NCI-H1092 treated with DMSO at 0.1 percent for 48 hours (cell line): ENCODE measurements at regions not wholly inside any gene's neighbourhood (a gene's known extent, or its start where the extent isn't known, plus 50 kb on each side); places are given as distances from the start of the nearest gene placed in this dataset.

ENCODE experiments used
- DNase-seq: peaks from one replicate; lab custom pipeline; 2025; lab: John Stamatoyannopoulos, UW

DNA sequence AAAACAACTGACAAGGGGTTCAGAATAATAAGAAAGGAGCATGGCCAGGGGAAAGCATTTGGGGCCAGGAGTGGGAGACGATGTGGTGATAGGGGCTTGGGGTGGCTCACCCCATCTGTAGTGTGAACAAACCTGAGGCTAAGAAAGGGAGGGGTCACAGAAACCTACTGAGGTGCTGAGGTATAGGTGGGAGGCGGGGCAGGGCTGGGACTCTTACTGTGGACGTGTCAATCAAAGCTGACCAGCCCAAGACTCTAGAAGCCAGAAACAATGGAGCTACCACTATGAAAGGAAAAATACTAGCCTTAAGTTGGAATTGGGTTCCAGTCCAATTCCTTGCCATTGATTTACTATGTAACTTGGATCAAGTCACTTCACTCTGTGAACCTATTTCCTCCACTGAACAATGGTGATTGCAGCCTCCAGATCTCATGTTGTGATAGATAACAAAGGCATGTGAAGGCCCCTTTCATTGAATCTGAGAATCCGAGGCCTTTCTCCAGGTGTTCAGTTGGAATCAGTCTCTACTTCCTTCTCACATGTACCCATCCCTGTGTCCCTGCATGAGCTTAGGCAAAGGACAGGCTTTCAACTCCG lies 260.9 kb upstream of the HES1 start:
- no peak for DNase-seq

DNA sequence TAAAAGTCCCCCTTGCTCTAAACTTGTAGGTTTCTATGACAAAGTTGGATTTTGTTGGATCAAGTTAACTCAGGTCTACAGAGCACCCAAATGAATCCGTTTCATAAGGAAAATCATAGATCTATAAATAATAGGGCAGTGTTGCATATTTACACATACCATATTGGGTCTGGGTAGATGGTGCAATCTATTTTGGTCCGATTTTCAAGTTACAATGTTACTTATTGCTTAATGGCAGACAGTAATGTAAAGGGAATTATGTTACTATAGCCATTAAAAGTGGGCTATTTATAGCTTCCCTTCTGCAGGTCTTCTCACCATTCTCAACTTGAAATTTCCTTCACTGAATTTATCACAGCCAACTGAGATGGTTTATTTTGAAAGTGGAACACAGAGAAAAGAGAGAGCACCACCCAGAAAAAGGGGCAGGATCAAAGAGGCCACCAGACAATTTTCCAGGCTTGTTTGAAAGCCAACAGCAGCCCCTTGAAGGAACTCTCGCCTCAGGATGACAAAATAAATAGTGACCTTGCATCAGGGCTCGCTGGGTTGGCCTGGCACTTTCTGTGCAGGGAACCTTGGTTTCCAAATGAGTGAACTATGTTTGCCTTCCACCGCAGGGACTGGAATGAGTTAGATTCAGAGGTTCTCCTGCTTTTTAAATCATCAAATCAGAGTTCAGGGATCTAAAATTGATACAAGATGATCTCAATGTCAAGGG lies 260.2 kb upstream of the HES1 start:
- no peak for DNase-seq

DNA sequence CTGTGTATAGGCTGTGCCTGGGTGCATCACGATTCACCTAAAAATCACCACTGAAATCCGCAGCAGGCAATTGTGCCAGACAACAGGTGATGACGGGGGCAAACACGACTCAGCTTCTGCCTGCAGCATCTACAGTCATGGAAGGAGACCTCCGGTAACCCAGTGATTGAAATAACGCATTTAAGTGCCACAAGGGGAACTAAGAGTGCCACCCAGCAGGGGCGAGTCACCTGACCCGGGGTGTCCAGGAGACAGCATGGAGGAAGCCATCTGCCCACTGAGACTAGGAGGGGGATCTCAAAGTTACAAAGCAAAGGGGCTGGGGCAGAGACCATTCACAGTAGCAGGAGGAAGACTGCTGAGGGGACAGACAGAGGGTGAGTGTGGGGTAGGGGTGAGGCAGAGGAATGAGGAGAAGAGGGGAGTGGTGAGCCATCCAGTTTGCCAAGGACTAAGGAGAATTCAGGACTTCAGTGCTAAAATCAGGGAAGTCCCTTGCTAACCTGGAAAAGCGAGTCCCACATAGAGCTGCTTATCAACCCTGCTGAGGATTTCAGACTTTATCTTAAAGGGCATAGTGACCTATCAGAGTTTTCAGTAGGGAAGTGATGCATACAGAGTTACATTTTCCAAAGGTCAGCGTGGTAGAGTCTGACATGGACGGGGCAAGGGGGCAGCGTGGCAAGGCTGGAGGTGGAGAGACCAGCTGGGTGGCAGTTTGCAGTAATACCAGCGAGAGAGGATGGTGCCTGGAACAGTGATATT lies 256.7 kb upstream of the HES1 start:
- DNase-seq = no peak

DNA sequence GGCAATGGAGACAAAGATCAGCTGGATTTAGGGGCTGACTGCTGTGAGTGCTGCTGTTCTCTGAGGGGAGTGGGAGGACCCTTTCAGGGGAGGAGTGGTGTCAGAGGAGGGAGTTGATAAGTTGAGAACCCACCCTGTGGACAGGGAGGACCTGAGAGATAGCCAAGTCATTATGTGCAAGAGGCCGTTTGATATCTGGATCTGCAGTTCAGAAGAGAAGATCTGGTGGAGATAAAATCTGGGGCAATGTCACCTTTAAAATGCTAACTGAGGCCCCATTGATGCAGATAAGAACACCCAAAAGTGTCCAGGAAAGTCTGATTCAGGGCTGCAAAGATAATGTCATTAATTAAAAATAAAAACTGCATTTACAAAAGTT lies 256.1 kb upstream of the HES1 start:
- no peak for DNase-seq

DNA sequence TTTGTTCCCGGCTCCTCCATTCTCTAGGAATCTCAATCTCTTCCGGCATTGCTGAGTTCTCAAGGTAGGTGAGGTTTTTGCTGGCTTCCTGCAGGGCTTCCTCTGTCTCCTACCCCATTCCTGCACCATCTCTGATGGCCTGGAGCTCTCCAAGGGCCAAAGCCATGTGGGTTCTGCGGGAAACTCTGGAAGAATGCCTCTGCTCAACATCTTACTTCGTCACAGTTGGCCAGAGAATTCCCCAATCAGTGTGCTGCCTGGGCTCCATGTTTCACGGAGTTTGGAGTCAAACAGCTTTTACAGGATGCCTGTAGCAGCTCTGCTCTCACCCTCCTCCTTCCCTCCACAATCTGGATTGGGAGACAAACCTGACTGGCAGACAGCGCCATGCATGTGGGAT lies 253.9 kb upstream of the HES1 start:
- DNase-seq = no peak

DNA sequence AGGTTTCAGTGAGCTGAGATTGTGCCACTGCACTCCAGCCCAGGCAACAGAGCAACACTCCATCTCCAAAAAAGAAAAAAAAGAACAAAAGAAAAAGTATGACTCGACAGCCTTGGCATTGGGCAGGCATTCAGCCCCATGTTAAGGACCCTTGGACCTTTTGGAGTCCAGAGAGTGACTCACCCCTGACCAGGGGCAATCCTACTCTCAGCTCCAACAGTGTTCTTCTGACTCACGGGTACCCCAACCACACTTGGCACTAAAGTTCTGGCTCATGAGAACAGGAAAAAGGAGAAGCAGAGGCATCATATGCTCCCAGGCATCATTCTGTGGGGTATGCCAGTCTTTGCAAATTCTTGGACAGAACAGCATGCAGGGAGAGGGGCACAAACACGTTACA lies 252.4 kb upstream of the HES1 start:
- no peak for DNase-seq

DNA sequence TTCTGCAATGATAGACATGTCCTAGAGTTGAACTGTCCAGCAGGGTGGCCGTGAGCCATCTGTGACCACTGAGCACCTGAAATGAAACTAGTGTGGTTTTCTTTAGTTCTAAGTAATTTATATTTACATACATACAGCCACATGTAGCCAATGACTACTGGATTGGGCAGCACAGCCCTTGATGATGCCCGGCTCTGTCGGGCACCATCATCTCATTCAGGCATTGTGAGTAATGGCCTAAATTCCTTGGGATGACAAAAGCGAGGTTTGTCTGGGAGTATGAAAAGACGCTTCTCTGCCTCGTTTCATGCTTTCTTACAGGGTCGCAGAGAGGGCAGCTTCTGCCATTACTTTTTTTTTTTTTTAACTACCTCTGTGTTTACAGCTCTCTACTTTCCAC lies 251.9 kb upstream of the HES1 start:
- DNase-seq = no peak

DNA sequence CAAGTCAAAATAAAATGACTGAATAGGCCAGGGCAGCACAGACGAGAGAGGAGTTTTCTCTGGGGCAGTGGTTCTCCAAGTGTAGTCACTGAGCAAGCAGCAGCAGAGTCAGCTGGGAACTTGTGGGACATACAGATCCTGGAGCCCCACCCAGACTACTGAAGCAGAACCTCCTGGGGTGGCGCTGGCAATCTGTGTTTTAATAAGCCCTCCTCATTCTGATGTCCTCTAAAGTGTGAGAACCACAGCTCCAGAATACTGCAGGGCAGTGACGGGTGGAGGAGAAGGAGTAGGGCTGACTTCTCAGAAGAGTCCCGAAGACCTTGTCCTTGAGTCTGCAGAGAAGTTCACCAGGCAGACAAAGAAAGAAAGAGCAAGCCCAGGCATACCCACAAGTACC lies 251.3 kb upstream of the HES1 start:
- no peak for DNase-seq

DNA sequence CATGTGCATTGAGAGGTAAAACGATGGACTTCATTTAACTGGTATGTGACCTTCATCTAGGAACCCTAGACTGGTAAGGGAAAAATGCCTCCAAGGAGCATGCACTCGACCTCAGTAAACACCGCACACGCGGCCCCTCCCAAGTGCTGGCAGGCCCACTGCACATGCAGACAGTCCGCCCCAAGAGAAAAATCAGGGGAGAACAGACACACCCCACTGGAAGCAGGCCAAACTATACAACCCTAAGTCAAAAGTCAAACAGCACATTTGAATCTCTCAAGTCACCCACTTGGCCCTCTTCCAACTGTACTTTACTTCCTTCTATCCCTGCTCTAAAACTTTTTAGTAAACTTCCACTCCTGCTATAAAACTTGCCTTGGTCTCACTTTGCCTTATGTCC lies 250.1 kb upstream of the HES1 start:
- no peak for DNase-seq

DNA sequence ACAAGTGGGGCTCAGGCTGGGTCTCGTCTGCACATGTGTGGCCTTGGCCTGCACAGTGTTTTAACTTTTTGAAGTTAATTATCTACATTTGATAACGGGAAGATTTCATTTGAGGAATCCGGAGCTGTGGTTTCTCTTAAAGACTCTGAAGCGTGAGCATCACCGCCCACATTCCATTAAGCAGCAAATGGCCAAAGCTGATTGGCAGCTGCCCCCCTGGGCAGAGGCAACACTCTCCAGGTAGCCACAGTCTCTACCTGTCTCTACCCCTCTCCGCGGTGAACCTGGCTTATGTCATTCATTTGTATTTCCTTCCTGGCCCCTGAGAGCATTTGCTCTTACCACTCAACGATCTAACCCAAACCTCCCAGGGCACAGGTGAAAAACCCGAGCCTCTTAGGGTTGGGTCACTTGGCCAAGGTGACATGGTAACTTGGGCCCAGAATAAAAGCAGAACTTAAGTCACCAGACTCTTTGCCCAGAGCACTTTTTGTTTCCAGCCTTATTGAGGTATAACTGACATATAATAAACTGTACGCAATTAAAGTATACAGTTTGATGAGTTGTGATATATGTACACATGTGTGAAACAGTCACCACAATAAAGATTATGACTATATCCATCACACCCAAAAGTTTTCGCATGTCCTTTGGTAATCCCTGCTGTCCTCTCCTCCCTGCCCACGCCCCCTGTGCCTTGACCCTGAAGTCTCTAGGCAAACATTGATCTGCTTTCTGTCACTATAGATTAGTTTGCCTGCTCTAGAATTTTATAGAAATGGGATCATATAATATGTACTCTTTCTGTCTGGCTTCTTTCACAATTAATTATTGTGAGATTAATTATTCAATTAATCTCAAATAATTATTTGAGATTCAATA lies 245.7 kb upstream of the HES1 start:
- no peak for DNase-seq

DNA sequence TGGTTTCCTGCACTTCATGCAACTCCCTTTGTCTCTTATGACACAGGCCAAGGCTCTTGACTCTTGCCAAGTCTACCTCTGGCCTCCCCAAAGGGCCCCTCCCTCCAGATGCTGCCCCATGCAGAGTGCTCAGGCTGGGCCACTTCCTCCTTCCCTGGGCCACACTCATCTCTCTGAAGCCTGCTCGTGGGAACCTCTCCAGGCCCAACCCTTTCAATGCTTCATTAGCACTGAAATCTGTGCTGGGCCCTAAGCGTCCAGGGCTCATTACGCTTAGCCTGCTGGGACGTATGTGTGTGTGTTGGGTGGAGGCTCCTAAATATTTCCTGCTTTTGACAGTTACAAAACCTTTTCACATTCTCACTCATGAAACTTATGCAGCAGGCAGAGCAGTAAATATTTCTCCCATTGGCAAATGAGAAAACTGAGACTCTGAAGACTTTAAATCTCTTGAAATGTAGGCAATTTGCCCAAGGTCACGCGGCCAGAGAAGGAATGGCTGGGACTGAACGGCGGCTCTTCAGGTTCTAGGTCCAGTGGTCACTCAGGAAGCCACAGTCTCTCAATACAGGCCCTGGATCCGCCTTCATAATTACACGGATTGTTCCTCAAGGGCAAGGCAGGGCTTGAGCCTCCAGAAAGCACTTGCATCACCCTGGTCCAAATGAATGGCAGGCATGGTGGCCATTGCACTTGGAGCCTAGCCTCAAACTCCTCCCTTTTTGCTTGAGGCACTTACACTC lies 241.7 kb upstream of the HES1 start:
- no peak for DNase-seq

DNA sequence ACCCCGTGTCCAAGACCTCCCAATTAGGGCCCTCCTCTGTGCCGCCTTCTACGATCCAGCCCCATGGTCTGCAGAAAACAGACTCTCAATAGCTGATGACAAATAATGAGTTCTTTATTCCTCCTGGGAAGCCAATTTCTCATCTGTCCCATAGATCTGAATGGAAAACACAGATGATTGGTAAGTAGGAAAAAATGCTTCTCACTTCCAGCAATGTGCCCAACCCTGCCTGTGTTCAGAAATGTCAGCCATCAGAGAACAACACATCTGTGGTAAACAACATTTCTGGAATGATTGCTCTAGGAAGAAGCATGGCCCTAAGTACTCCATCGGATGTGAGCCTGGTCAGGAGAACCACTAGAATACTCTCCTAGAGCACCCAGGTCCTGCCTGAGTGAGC lies 240.5 kb upstream of the HES1 start:
- DNase-seq = no peak

DNA sequence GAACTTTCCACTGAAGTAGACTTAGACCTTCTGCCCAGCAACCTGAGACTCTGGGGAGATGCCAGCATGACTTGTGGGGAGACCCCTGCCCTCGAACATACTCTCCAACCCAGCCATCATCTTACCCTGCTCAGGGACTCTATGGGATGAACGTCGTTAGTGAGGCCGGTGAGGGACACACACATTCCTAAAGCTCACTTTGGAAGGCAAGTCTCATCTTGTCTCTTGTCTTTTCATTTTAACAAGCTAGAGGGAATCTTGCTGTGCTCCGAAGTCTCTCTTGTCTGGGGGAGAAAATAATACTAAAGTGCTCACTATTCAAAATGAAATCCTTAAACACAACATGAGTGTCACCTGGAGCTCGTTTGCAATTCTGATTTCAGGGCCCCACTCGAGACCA lies 239.5 kb upstream of the HES1 start:
- no peak for DNase-seq

DNA sequence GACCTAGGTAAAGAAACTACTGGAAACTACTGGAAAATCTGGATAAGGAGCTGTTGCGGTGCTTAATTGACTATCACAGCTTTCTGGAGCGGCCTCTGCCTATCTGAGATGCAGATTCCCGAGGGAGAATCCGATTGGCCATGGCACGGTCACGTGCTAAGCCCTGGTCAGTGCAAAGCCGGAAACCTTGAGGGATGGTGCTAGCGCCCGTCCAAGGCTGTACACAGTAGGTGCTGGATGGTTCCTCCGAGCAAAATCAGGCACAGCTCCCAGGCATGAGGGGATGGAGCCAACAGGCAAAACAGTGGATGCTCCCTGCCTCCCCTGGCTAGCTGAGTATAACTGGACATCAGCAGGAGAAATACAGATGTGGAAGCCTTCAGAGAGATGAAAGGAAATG lies 238.7 kb upstream of the HES1 start:
- no peak for DNase-seq

DNA sequence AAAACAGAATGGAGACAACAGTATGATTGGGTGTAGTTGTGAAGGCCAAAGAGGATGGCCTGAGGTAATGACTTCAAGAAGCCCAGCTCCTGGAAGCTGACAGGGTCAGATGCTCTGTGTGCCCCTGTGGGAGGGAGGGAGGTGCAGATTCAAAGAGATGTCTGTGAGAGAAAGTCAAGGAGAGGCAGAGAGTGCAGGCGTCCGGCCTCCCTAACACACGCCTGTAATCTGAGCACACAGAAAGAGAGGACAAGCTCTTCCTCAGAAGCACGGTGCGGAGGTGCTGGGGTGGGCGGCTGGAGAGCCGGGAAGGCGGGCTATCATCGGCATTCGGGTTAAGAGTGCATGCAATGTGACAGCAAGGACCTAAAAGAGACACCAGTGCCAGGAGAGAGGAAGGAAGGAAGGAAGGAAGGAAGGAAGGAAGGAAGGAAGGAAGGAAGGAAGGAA lies 238.2 kb upstream of the HES1 start:
- DNase-seq = no peak

DNA sequence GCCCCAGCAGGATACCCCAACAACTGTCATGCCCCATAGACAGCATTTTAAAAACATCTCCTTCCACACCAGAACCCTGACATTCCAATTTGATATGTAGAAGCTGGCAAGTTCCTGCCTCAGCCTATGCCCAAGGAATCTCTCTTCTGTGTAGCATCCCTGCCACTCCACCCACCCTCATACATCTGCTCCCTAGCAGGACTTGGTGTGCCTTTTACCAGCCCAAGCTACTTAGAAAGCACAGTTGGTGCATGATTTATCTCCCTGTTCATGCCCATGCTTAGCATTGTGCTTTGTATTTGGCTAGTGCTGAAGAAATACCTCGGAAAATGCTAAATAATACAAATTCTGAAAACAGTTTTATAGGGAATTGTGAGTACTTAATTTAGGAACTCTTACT lies 236.9 kb upstream of the HES1 start:
- DNase-seq = no peak

DNA sequence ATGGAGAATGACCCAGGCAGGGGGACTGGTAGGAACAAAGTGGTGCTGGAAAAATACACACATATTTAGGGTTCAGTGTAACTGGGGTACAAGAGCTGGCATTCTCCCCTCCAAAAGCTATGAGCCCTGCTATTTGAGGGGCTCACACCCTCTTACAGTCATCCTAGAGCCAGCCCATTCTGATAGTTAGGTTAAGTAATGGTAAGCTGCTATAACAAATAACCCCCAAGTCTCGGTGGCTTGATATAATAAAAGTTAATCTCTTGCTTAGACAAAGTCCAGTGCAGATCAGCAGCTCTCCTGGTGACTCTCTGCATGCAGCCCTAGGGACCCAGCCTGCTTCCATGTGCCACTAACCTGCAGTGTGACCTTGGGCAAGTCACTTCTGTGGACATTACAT lies 234.9 kb upstream of the HES1 start:
- DNase-seq = no peak

DNA sequence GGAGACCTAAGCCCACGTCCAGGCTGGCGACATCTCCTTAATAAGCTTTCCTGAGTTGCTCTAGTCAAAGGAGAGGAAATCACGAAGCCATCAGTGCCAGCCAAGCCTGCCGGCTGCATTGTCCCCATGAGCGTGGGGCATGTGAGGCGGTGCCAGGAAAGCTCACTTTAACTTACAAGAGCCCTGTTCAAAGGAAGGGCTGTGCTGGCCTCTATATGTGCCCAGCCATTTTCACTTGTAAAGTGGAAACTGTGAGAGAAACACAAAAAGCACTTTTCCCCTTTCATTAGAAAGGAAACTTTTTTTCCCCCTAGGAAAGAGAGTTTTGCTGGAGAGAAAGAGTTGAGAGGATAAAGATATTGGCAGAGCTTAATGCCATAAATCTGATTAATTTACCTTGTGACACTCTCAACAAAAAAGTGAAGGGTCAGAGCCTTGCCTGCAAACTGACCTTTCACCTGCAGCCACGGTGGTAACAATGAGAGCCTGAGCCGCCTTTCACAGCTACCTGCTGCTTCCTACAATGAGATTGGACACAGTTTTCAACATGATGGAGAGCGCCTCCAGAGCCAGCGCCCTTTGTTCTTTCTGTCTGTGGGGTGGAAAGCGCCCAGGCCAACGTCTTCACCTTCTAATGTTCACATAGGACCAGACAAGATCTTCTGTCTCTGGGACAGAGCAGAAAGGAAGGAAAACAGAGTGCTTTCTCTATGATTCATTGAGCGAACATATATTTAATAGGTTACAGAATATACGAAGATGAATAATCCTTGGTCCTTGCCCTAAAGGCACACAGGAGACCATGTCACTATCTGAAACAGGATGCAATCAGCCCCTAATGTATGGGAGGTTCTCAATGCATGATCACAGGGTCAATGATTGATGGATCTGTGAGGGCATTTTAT lies 233.1 kb upstream of the HES1 start:
- DNase-seq = peak; percentile 46

DNA sequence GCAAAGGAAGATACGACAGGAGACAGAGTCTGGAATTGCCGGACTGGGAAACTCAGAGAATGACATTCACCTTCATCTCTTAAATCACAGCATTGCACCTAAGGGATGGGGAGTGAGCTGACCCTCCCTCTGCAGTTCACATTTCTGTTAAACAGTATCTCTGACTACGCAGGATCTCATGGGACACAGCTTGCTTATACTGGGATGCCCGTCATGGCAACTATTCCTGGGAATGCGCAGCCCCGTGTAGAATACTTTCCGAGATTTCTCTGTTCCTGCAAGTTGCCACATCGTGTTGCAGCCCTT lies 232.5 kb upstream of the HES1 start:
- no peak for DNase-seq

DNA sequence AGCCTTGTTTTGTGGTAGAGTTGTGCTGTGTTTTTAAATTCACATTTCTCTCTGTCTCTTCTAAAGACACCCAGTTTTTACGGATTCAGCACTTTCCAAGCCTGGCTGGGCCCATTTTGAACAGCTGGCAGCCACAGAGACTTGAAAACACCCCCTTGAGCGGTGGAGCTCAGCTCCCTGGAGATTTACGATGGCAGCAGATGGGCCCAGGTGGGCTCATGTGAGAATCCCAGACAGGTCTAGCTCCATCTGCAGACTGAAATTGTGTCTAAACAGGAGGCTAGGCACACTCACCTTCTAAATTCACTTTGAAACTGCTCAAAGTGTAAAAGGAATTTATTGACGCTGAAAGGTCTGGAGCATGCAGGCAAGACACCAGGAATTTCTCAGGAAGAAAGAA lies 232.0 kb upstream of the HES1 start:
- DNase-seq = no peak
